Mucosa of rectum (tissue), 2 donors: ENCODE measurements at regions not wholly inside any gene's neighbourhood (a gene's known extent, or its start where the extent isn't known, plus 50 kb on each side); places are given as distances from the start of the nearest gene placed in this dataset.

Experiments
- H3K27ac ChIP-seq, 2 donors: one replicate each; pipeline ENCODE4 v1.7.0; 2013; ENCODE audit warnings: inconsistent platforms in 2 of 2, low read depth in 2 of 2, low read length in 2 of 2
- H3K27me3 ChIP-seq, 2 donors: one replicate each; pipeline ENCODE4 v1.7.0; 2013; ENCODE audit warnings: low read length in 2 of 2; ENCODE audit not compliant: control insufficient read depth in 2 of 2, insufficient read depth in 2 of 2
- H3K36me3 ChIP-seq, 2 donors: one replicate each; pipeline ENCODE4 v1.7.0; 2013; ENCODE audit warnings: low read length in 2 of 2; ENCODE audit not compliant: control insufficient read depth in 2 of 2, insufficient read depth in 2 of 2
- H3K4me1 ChIP-seq, 2 donors: one replicate each; pipeline ENCODE4 v1.7.0; 2013; ENCODE audit warnings: low read length in 2 of 2, mild to moderate bottlenecking in 1 of 2; ENCODE audit not compliant: control insufficient read depth in 2 of 2, insufficient read depth in 2 of 2
- H3K4me3 ChIP-seq, 2 donors: one replicate each; pipeline ENCODE4 v1.7.0; 2013; ENCODE audit warnings: low read length in 2 of 2
- H3K9ac ChIP-seq, 2 donors: one replicate each; pipeline ENCODE4 v1.7.0; 2013; ENCODE audit warnings: low read length in 2 of 2, low read depth in 1 of 2, mild to moderate bottlenecking in 1 of 2
- H3K9me3 ChIP-seq, 2 donors: one replicate each; pipeline ENCODE4 v1.7.0; 2013; ENCODE audit warnings: low read length in 2 of 2; ENCODE audit not compliant: control insufficient read depth in 2 of 2
- donor health status: healthy.
- donor health status: Normal muscosa, but diverticular disease.

DNA sequence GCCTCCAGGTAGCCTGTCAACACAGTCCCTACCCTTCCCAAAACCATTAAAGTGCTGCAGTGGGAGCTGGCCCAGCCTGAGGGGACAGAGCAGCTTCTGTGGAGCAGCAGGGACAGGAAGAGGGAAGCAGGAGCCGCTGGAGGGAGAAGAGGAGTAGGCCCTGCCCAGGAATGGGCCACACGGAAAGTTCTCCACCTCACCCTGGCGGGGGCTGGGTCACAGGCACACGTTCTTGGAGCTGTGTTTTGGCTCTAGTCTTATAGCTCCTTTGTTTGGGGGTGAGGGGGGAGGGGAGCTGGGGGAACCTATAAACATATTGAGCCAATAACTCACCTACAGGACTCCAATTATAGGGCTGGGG lies 508.6 kb downstream of the SHQ1 start:
- Histone ChIP-seq H3K36me3 (no peaks in the 10 kb centered on the region), H3K4me3 (no peak overlapping the region), H3K27ac (peak overlapping the region in 1 of 2 donors; percentile 16), H3K9me3 (no peaks in the 10 kb centered on the region), H3K9ac (no peak overlapping the region), H3K4me1 (peaks cover 3 to 9% of the 10 kb centered on the region in 2 donors), H3K27me3 (no peaks in the 10 kb centered on the region)

DNA sequence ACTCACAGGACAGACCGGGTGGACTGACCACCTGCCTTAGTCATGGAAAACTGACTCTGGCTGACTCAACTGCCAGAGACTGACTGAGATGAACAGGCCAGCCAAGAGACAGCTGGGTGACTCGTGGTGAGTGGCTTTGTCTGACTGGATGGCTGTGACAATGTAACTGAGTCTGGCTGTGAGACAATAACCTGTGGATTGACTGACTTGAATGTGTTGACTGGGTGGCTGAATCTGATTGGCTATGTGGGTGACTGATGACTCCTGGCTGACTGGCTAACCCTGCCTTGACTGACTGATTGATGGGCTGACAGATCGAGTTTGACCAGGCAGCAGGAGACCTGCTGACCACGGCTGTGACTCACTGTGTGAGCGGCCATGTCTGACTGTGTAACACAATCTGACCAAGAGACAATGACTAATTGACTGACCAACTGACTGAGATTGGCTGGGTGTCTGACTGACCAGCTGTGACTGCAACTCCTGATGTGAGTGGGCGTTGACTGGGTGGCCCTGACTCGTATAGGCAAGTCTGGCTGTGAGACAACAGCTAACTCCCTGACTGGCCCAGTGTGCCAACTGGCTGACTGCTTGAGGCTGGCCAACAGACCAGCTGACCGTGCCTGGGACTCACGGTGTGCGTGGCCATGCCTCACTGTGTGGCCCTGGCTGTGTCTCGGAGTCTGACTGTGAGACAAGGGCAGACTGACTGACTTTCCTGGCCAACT lies 509.1 kb downstream of the SHQ1 start:
- Histone ChIP-seq H3K27ac (peak overlapping the region in 1 of 2 donors; percentile 16), H3K4me1 (peaks cover 3 to 9% of the 10 kb centered on the region in 2 donors), H3K36me3 (no peaks in the 10 kb centered on the region), H3K27me3 (no peaks in the 10 kb centered on the region), H3K4me3 (no peak overlapping the region), H3K9me3 (no peaks in the 10 kb centered on the region), H3K9ac (no peak overlapping the region)

DNA sequence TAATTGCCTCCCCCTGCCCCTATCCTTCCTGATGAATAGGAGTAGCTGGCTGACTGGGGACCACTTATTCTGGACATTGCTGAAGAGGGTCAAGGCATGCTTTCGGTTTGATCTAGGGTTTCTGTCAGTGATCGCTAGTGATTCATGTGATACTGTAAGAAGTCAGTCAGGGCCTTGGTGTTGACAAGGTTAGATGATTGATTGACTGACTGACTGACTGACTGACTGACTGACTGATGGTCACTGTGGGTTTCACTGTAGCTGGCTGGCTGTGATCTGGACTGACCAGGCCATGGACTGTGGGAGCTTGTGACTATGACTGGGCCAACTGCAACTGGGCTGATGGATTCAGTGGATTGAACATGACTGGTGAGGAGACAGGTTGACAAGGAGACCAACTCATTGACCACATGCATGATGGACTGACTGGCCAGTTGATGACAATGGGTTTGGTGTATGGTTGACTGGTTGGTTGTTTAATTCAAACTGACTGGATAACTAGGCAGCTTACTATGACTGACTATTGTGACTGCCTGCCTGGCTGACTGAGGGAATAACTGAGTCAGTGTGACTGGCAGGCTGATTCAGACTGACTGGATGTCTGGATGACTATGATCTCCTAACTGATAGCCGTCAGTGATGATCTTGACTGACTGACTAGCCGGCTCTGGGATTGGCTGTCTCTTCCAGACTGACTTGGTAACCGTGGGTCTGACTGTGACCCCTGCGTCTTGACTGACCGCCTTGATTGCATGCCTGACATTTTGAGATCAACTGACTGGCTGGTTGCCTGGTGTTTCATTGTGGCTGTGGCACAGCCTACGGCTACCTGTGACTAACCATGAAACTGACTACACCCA lies 509.9 kb downstream of the SHQ1 start:
- no peaks in the 10 kb centered on the region for H3K9me3 ChIP-seq
- no peak overlapping the region for H3K9ac ChIP-seq
- H3K27ac ChIP-seq: peak overlapping the region in 1 of 2 donors; percentile 10
- no peaks in the 10 kb centered on the region for H3K27me3 ChIP-seq
- no peak overlapping the region for H3K4me3 ChIP-seq
- H3K4me1 ChIP-seq: peaks cover 3 to 9% of the 10 kb centered on the region in 2 donors
- H3K36me3 ChIP-seq: no peaks in the 10 kb centered on the region

DNA sequence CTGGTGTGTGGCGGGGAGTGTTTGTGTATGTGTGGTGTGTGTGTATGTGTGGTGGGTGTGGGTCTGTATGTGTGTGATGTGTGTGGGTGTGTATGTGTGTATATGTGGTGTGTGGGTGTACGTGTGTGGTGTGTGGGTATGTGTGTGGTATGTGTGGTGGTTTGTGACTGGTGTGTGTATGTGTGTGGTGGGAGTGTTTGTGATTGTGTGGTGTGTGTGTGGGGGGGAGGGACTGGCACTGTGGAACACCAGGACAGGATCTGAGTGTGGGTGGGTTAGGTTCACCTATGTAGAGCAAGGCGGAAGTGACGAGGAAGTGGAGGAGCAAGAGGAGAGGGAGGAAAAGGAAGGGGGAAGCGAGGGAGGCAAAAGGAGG lies 510.8 kb downstream of the SHQ1 start:
- Histone ChIP-seq H3K9ac (no peak overlapping the region), H3K4me3 (peak overlapping the region; percentile 31 to 58), H3K27me3 (no peaks in the 10 kb centered on the region), H3K9me3 (no peaks in the 10 kb centered on the region), H3K27ac (peak overlapping the region; percentile 40 to 60), H3K4me1 (peaks cover 3 to 9% of the 10 kb centered on the region in 2 donors), H3K36me3 (no peaks in the 10 kb centered on the region)

DNA sequence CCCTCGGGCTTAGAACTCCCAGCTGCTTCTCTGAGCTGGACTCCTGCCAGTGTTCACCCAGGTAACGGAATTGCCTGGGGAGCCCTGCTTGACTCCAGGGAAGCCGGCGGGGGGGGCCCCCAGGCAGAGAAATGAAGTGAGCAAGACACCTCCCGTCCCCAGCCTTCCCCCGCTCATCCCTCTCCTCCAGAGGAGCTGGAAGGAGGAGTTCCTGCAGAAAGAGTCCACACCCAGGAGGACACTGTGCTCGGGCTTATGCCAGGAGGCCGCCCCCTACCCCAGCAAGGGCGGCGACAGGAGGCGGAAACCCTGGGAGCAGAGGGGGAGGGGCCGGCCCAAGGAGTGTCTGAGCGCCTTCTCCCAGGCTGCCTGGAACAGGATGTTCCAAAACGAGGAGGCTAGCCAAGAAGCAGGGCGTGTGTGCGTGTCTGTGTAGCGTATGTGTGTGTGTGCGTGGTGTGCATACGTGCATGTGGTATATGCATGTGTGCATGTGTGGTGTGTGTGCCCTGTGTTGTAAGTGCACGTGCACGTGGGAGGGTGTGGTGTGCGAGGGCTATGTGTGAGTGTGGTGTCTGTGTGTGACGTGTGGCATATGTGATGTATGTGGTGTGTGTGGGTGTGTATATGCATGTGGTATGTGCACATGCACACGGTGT lies 511.3 kb downstream of the SHQ1 start:
- no peak overlapping the region for H3K9ac ChIP-seq

DNA sequence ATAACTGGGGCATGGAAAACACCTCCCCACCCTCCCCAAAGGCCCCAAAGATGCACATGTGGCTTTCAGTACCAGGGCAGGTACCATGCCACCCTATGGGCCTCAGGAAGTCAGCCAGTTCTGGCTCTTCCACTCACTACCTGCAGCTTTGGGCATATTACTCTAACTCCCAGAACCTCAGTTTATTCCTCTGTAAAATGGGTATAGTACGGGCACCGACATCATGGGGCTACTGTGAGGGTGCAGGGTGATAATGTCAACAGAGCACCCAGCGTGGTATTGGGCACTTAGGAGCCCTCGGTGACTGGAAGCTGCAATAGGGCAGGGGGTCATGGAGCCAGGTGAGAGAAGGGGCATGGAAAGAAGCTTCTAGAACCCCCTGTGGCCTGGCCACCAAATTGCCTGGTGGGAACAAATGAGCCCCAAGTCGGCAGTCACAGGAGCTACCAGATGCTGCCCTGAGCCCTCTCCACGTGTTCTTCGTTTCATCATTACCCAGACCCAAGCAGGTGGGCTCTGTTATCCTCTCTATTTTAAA lies 512.1 kb downstream of the SHQ1 start:
- H3K27me3 ChIP-seq: no peaks in the 10 kb centered on the region
- peak overlapping the region in 1 of 2 donors; percentile 3 for H3K27ac ChIP-seq
- H3K4me3 ChIP-seq: no peak overlapping the region
- no peaks in the 10 kb centered on the region for H3K9me3 ChIP-seq
- H3K9ac ChIP-seq: no peak overlapping the region
- H3K4me1 ChIP-seq: peaks cover 3 to 9% of the 10 kb centered on the region in 2 donors
- H3K36me3 ChIP-seq: no peaks in the 10 kb centered on the region

More for the DNA sequence above, 511.3 kb downstream of the SHQ1 start:
- Histone ChIP-seq H3K4me1 (peaks cover 3 to 9% of the 10 kb centered on the region in 2 donors), H3K4me3 (peak overlapping the region; percentile 31 to 58), H3K27ac (peak overlapping the region; percentile 40 to 60), H3K27me3 (no peaks in the 10 kb centered on the region), H3K9me3 (no peaks in the 10 kb centered on the region), H3K36me3 (no peaks in the 10 kb centered on the region)

DNA sequence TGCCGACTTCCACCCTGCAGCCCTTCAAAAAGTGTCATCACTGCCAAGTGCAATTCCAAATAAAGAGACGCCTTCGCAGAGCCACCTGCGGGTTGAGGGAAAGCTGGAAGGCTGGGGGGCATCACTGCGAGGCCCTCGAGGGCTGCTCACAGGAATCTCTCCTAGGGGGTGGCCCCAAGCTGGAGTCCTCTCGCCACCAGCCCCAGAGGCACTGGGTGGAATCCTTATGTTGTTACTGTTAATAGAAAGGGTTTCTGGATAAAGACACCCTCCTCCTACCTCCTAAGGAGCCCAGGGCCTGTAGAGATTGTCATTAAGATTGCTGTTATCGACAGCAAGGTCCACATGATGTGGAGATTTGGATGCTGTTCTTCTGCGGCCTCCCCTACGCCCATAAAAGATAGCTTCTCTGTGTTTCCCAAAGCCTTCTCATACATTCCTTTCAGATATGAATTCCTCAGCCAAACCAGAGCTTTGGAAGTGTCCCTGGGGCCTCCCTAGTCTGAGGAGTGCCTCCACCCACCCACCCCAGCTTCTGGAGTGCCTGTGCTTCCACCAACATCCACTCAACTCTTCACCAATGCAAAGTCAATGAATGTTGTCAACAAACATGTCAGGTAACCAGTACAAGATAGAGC lies 512.7 kb downstream of the SHQ1 start:
- Histone ChIP-seq H3K9ac (no peak overlapping the region), H3K4me1 (peaks cover 3 to 9% of the 10 kb centered on the region in 2 donors), H3K36me3 (no peaks in the 10 kb centered on the region), H3K4me3 (no peak overlapping the region), H3K9me3 (no peaks in the 10 kb centered on the region), H3K27me3 (no peaks in the 10 kb centered on the region), H3K27ac (peak overlapping the region in 1 of 2 donors; percentile 6)

DNA sequence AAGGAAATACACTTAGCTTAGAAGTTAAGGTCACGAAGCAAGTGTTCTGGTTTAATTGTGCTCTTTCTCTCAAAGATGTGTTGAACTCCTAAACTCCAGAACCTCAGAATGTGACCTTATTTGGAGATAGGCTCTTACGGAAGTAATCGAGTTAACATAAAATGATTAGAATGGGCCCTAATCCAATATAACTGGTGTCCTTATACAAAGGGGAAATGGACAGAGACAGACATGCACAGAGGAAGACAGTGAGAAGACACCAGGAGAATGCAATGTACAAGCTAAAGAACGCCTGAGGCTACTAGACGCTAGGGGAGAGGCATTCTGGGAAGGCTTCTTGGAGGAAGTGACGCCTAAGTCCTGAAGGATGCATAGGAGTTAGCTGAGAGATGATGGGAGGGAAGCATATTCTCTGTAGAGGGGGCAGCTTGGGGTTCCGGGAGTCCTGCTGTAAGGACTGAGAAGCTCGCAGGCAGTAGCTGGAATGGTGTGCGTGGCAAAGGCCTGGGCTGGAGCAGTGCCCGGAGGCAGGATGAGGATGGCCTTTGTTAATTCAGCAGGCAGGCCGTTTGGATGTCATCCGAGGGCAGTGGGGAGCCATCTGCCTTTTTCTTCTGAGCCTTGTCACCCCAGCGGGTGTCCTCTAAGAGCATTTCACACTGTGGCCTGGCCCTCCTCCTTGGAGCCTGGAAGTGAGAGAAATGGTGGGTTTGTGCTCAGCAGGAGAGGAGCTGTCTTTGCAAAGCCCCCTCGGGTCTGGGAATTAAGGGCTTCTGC lies 513.4 kb downstream of the SHQ1 start:
- Histone ChIP-seq H3K27ac (no peak overlapping the region), H3K9me3 (no peaks in the 10 kb centered on the region), H3K27me3 (no peaks in the 10 kb centered on the region), H3K9ac (no peak overlapping the region), H3K4me3 (no peak overlapping the region), H3K4me1 (peaks cover 3 to 9% of the 10 kb centered on the region in 2 donors), H3K36me3 (no peaks in the 10 kb centered on the region)

DNA sequence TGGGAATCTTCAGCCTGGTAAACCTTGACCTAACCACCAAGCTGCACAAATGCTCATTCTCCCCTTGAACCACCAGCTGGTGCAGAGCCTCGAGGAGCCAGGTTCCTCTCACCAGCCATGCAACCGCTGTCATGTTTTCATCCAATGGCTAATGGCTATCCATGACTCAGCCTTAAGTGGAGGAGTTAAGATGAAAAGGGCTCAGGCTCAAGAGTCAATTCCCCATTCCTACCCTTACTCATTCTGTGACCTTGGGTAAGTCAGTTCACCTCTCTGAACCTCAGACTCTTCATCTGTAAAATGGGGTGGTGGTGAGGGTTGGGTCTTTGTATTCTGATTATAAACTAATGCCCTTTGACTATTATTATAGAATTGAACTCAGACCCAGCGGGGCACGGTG lies 515.6 kb downstream of the SHQ1 start:
- Histone ChIP-seq H3K36me3 (no peaks in the 10 kb centered on the region), H3K27ac (no peak overlapping the region), H3K27me3 (no peaks in the 10 kb centered on the region), H3K9ac (no peak overlapping the region), H3K9me3 (no peaks in the 10 kb centered on the region), H3K4me1 (peaks cover 3 to 9% of the 10 kb centered on the region in 2 donors), H3K4me3 (no peak overlapping the region)
